ENCODE measurements at regions not wholly inside any gene's neighbourhood (a gene's known extent, or its start where the extent isn't known, plus 50 kb on each side); places are given as distances from the start of the nearest gene placed in this dataset.

GRCh38 chr17:72259922-72260321, 139.1 kb downstream of the SOX9 start:
- Histone ChIP-seq H3K27me3 (peaks cover 0 to 4% (median 0%) of the 10 kb centered on the region in 9 donors), H3K4me1 (no peaks in the 10 kb centered on the region), H3K27ac (no peak overlapping the region), H3K9me3 (no peaks in the 10 kb centered on the region), H3K36me3 (no peaks in the 10 kb centered on the region), H3K4me3 (no peak overlapping the region)
- no peak for TF ChIP-seq POLR2A (IDR thresholded peaks at IDR 0.05)
- TF ChIP-seq, protein P1, sequence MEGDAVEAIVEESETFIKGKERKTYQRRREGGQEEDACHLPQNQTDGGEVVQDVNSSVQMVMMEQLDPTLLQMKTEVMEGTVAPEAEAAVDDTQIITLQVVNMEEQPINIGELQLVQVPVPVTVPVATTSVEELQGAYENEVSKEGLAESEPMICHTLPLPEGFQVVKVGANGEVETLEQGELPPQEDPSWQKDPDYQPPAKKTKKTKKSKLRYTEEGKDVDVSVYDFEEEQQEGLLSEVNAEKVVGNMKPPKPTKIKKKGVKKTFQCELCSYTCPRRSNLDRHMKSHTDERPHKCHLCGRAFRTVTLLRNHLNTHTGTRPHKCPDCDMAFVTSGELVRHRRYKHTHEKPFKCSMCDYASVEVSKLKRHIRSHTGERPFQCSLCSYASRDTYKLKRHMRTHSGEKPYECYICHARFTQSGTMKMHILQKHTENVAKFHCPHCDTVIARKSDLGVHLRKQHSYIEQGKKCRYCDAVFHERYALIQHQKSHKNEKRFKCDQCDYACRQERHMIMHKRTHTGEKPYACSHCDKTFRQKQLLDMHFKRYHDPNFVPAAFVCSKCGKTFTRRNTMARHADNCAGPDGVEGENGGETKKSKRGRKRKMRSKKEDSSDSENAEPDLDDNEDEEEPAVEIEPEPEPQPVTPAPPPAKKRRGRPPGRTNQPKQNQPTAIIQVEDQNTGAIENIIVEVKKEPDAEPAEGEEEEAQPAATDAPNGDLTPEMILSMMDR (IDR thresholded peaks at IDR 0.05), result no peak
- intact Hi-C loops (cut with DNase I), result no loop called here
- no peak for ATAC-seq
- no peak for DNase-seq
- WGBS, 4 donors, result 74 to 80% (median 78%) methylated on average over 6 of the region's 6 CpGs

GRCh38 chr17:72262766-72263165, 141.9 kb downstream of the SOX9 start:
- intact Hi-C loops (cut with DNase I), result no loop called here
- TF ChIP-seq POLR2A (IDR thresholded peaks at IDR 0.05), result no peak
- TF ChIP-seq, protein P1 (IDR thresholded peaks at IDR 0.05), result no peak
- H3K27ac ChIP-seq, result no peak overlapping the region

DNA sequence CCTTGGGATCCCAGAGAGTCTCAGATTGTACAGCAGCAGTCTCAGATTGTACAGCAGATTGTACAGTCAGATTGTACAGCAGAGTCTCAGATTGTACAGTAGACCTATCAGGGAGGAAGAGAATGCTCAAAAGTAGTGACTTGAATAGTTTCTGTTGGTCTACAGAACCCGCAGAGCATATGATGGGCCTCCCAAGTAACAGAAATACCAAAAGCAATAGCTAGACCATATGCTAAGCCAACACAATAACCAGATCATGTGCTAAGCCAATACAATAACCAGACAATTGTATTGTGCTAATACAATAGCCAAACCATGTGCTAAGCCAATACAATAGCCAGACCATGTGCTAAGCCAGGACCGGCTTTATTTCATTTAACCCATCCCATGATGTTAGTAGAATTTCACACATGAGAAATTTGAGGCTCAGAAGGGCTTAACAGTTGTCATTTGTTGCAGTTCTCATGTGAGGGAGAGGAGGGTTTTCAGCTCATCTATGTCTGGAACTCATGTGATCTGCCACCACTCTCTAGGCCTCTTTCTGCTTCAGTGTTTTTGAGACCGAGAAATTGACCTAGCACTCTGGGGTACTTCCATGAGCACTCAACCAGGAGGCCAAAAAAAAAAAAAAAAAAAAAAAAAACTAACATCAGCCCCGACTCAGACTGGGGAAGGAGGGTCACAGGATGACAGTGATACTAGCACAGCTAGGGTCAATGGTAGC, 144.0 kb downstream of the SOX9 start:
- no peak for TF ChIP-seq POLR2A (IDR thresholded peaks at IDR 0.05)
- TF ChIP-seq, protein P1 (IDR thresholded peaks at IDR 0.05), result no peak
- Histone ChIP-seq H3K27ac (no peak overlapping the region), H3K27me3 (peaks cover 0 to 10% (median 0%) of the 10 kb centered on the region in 9 donors), H3K9me3 (no peaks in the 10 kb centered on the region), H3K36me3 (no peaks in the 10 kb centered on the region), H3K4me1 (no peaks in the 10 kb centered on the region), H3K4me3 (no peak overlapping the region)
- no peak for ATAC-seq
- intact Hi-C loops (cut with DNase I), result loop anchor here in 1 of 10 donors (5.0 kb wide), 1 partner anchor 157 kb away; no protein-coding TSS in a partner anchor
- 81 to 86% (median 83%) methylated on average over 4 of the region's 4 CpGs for WGBS, 4 donors
- no peak for DNase-seq

More at GRCh38 chr17:72262766-72263165, 141.9 kb downstream of the SOX9 start:
- no peaks in the 10 kb centered on the region for H3K9me3 ChIP-seq
- H3K4me1 ChIP-seq, result no peaks in the 10 kb centered on the region
- no peaks in the 10 kb centered on the region for H3K36me3 ChIP-seq
- DNase-seq (no peak), ATAC-seq (no peak)
- H3K4me3 ChIP-seq, result no peak overlapping the region
- peaks cover 0 to 10% (median 0%) of the 10 kb centered on the region in 9 donors for H3K27me3 ChIP-seq

DNA sequence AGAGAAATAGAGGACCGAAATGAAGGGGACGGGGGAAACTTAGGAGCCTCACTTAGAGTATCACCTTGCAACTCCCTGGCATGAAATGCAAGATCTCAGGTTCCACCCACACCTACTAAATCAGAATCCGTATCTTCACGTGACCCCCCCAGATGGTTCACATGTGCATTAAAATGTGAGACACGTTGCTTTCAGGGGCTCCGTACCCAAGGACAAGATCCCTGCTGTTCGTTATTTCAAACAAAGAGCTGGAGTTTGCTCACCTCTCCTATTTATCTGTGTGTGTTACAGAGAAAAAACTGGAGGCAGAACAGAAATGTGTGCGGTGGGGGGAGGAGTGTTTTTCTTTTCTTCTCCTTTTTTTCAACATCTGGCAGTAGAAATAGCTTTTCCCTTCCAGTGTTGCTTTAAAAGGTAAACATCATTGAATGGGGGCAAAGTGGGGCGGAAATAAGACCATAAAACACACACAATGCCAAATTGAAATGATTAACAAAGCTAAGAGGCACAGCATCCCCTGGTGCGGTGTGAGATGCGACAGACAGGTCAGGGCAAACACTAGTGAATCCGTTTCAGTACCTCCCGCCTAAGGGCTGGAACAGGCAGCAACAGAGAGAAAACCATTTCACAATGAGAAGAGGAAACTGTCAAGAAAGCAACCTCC, 145.4 kb downstream of the SOX9 start:
- TF ChIP-seq, protein P1 (IDR thresholded peaks at IDR 0.05), result no peak
- no peak for TF ChIP-seq POLR2A (IDR thresholded peaks at IDR 0.05)
- H3K4me3 ChIP-seq, result no peak overlapping the region
- intact Hi-C loops (cut with DNase I), result loop anchor here in 1 of 10 donors (5.0 kb wide), 1 partner anchor 156 kb away; no protein-coding TSS in a partner anchor
- peaks cover 0 to 10% (median 0%) of the 10 kb centered on the region in 9 donors for H3K27me3 ChIP-seq
- DNase-seq (no peak), ATAC-seq (no peak)
- no peaks in the 10 kb centered on the region for H3K9me3 ChIP-seq
- H3K4me1 ChIP-seq, result peaks cover 0 to 11% (median 0%) of the 10 kb centered on the region in 12 donors
- WGBS, 4 donors, result 54 to 59% (median 57%) methylated on average over 13 of the region's 13 CpGs
- H3K36me3 ChIP-seq, result no peaks in the 10 kb centered on the region
- H3K27ac ChIP-seq, result no peak overlapping the region

All from heart left ventricle (tissue), 16 donors.